ENCODE measurements at regions not wholly inside any gene's neighbourhood (a gene's known extent, or its start where the extent isn't known, plus 50 kb on each side); places are given as distances from the start of the nearest gene placed in this dataset.

GRCh38 chr6:81067057-81067456 is 685.4 kb downstream of the TENT5A start (continued):
- TF ChIP-seq ZNF462 (CRISPR knock-in tag; IDR thresholded peaks at IDR 0.05) (no peak), JUNB (IDR thresholded peaks at IDR 0.05; ENCODE audit: unreplicated experiment) (no peak), EZH2phosphoT487 (IDR thresholded peaks at IDR 0.05; ENCODE audit: unreplicated experiment) (no peak), ZNF114 (CRISPR knock-in tag; IDR thresholded peaks at IDR 0.05) (no peak), ETS1 (IDR thresholded peaks at IDR 0.05) (no peak), EZH2 (IDR thresholded peaks at IDR 0.05; ENCODE audit: low read depth, unreplicated experiment) (no peak)

- Mint-ChIP-seq H3K4me1 (peaks cover 13% of the 10 kb centered on the region), H3K27me3 (ENCODE audit: insufficient read depth, low read depth, poor library complexity) (peaks cover 2% of the 10 kb centered on the region), H3K9me3 (no peaks in the 10 kb centered on the region; the same call in 2 of the 3 replicates), H3K4me3 (no peak overlapping the region), H3K27ac (no peak overlapping the region), H3K36me3 (ENCODE audit: low read depth) (peaks cover 6% of the 10 kb centered on the region; the same call in 1 of the 3 replicates)
- H3K27ac ChIP-seq (ENCODE audit: low read depth), result no peak overlapping the region
- ATAC-seq (peak; percentile 36; the same call in 1 of the 3 replicates), DNase-seq (ENCODE audit: low spot score) (no peak)
- no peaks in the 10 kb centered on the region for H3K79me2 ChIP-seq (replicated peaks; ENCODE audit: insufficient read depth)
- no peaks in the 10 kb centered on the region for H4K20me1 ChIP-seq (replicated peaks; ENCODE audit: insufficient read depth)
- H2AFZ ChIP-seq, result no peak overlapping the region
- H3K4me1 ChIP-seq (ENCODE audit: insufficient read depth), result peaks cover 12% of the 10 kb centered on the region
- H3K36me3 ChIP-seq (ENCODE audit: insufficient read depth), result no peaks in the 10 kb centered on the region
- no peak overlapping the region for H3K4me3 ChIP-seq
- no peaks in the 10 kb centered on the region for H3K27me3 ChIP-seq (ENCODE audit: insufficient read depth)
- H3F3A ChIP-seq (replicated peaks; ENCODE audit: low read depth), result no peaks in the 10 kb centered on the region
- peaks cover 7% of the 10 kb centered on the region; the same call in 1 of the 2 replicates for H3K9me2 ChIP-seq (ENCODE audit: insufficient read depth)
- H3K4me2 ChIP-seq, result no peak overlapping the region
- TF ChIP-seq ETS1 (IDR thresholded peaks at IDR 0.05) (no peak), CTCF (conservative IDR thresholded peaks at IDR 0.05; ENCODE audit: low read depth in 2 of 2) (no peak), EZH2 (IDR thresholded peaks at IDR 0.05; ENCODE audit: low read depth, unreplicated experiment) (no peak), EZH2phosphoT487 (IDR thresholded peaks at IDR 0.05; ENCODE audit: unreplicated experiment) (no peak), JUNB (IDR thresholded peaks at IDR 0.05; ENCODE audit: unreplicated experiment) (no peak)
- TF ChIP-seq, protein P1, sequence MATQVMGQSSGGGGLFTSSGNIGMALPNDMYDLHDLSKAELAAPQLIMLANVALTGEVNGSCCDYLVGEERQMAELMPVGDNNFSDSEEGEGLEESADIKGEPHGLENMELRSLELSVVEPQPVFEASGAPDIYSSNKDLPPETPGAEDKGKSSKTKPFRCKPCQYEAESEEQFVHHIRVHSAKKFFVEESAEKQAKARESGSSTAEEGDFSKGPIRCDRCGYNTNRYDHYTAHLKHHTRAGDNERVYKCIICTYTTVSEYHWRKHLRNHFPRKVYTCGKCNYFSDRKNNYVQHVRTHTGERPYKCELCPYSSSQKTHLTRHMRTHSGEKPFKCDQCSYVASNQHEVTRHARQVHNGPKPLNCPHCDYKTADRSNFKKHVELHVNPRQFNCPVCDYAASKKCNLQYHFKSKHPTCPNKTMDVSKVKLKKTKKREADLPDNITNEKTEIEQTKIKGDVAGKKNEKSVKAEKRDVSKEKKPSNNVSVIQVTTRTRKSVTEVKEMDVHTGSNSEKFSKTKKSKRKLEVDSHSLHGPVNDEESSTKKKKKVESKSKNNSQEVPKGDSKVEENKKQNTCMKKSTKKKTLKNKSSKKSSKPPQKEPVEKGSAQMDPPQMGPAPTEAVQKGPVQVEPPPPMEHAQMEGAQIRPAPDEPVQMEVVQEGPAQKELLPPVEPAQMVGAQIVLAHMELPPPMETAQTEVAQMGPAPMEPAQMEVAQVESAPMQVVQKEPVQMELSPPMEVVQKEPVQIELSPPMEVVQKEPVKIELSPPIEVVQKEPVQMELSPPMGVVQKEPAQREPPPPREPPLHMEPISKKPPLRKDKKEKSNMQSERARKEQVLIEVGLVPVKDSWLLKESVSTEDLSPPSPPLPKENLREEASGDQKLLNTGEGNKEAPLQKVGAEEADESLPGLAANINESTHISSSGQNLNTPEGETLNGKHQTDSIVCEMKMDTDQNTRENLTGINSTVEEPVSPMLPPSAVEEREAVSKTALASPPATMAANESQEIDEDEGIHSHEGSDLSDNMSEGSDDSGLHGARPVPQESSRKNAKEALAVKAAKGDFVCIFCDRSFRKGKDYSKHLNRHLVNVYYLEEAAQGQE (IDR thresholded peaks at IDR 0.05; ENCODE audit: unreplicated experiment), result no peak
These were observed 688.6 kb downstream of the TENT5A start for GRCh38 chr6:81063891-81064290.

Measured in GM23338 (cell line).